ENCODE measurements at regions not wholly inside any gene's neighbourhood (a gene's known extent, or its start where the extent isn't known, plus 50 kb on each side); places are given as distances from the start of the nearest gene placed in this dataset.

- ChIA-PET CTCF (no interaction called here), POLR2A (interaction anchor here (0.6 to 1.3 kb wide), 3 partner anchors 15 to 145 kb away, joined by 3 to 4 read pairs (median 4); no protein-coding TSS in a partner anchor)
- no peaks in the 10 kb centered on the region for H3K36me3 ChIP-seq (ENCODE audit: insufficient read depth, low read length)
- H3K4me1 Mint-ChIP-seq (ENCODE audit: low read depth), result no peaks in the 10 kb centered on the region
- no peaks in the 10 kb centered on the region for H3K4me1 ChIP-seq (ENCODE audit: insufficient read depth, low read length)
- no peaks in the 10 kb centered on the region for H3K9me3 Mint-ChIP-seq
- no peaks in the 10 kb centered on the region for H3K27me3 ChIP-seq (ENCODE audit: control insufficient read depth in 1 of 2, insufficient read depth in 2 of 2, low read length in 2 of 2)
- TF ChIP-seq, protein P1, sequence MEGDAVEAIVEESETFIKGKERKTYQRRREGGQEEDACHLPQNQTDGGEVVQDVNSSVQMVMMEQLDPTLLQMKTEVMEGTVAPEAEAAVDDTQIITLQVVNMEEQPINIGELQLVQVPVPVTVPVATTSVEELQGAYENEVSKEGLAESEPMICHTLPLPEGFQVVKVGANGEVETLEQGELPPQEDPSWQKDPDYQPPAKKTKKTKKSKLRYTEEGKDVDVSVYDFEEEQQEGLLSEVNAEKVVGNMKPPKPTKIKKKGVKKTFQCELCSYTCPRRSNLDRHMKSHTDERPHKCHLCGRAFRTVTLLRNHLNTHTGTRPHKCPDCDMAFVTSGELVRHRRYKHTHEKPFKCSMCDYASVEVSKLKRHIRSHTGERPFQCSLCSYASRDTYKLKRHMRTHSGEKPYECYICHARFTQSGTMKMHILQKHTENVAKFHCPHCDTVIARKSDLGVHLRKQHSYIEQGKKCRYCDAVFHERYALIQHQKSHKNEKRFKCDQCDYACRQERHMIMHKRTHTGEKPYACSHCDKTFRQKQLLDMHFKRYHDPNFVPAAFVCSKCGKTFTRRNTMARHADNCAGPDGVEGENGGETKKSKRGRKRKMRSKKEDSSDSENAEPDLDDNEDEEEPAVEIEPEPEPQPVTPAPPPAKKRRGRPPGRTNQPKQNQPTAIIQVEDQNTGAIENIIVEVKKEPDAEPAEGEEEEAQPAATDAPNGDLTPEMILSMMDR (IDR thresholded peaks at IDR 0.05), result no peak
- no peak overlapping the region for H3K27ac Mint-ChIP-seq
- ATAC-seq (ENCODE audit: poor library complexity) (no peak), DNase-seq (no peak)
- no peaks in the 10 kb centered on the region for H3K27me3 Mint-ChIP-seq
- H3K4me3 Mint-ChIP-seq, result no peak overlapping the region
- no peak overlapping the region for H3K27ac ChIP-seq (ENCODE audit: low read depth in 1 of 2, low read length in 2 of 2)
- no peaks in the 10 kb centered on the region for H3K36me3 Mint-ChIP-seq (ENCODE audit: low read depth)
- H3K9me3 ChIP-seq (ENCODE audit: control insufficient read depth in 1 of 2, insufficient read depth in 1 of 2, low read length in 2 of 2), result no peaks in the 10 kb centered on the region
- no peak overlapping the region for H3K4me3 ChIP-seq (ENCODE audit: low read length)
- intact Hi-C loops (cut with DNase I, micrococcal nuclease), result no loop called here
Observed at GRCh38 chr12:68510397-68510796, 100.3 kb upstream of the RAP1B start.

- ATAC-seq (ENCODE audit: poor library complexity) (no peak), DNase-seq (no peak)
- Mint-ChIP-seq H3K27me3 (no peaks in the 10 kb centered on the region), H3K36me3 (ENCODE audit: low read depth) (no peaks in the 10 kb centered on the region), H3K4me3 (no peak overlapping the region), H3K4me1 (ENCODE audit: low read depth) (no peaks in the 10 kb centered on the region), H3K27ac (no peak overlapping the region), H3K9me3 (no peaks in the 10 kb centered on the region)
- intact Hi-C loops (cut with DNase I, micrococcal nuclease), result no loop called here
- TF ChIP-seq, protein P1 (IDR thresholded peaks at IDR 0.05), result no peak
- Histone ChIP-seq H3K9me3 (ENCODE audit: control insufficient read depth in 1 of 2, insufficient read depth in 1 of 2, low read length in 2 of 2) (no peaks in the 10 kb centered on the region), H3K4me3 (ENCODE audit: low read length) (no peak overlapping the region), H3K36me3 (ENCODE audit: insufficient read depth, low read length) (no peaks in the 10 kb centered on the region), H3K27ac (ENCODE audit: low read depth in 1 of 2, low read length in 2 of 2) (no peak overlapping the region), H3K27me3 (ENCODE audit: control insufficient read depth in 1 of 2, insufficient read depth in 2 of 2, low read length in 2 of 2) (no peaks in the 10 kb centered on the region), H3K4me1 (ENCODE audit: insufficient read depth, low read length) (no peaks in the 10 kb centered on the region)
- CTCF ChIA-PET, result no interaction called here
- POLR2A ChIA-PET, result no interaction called here
Observed at GRCh38 chr12:68514807-68515411, 95.8 kb upstream of the RAP1B start.

DNA sequence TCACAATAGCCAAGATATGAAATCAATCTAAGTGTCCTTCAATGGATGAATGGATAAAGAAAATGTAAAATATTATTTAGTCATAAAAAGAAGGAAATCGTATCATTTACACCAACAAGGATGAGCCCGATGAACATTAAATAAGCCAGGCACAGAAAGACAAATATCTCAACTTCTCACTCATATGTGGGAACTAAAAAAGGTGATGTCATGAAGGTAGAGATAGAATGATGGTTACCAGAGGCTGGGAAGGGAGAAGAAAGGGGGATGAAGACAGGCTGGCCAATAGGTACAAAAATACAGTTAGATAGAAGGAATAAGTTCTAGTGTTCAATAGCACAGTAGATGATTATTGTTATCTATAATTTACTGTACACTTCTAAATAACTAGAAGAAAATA, 94.9 kb upstream of the RAP1B start:
- ATAC-seq (ENCODE audit: poor library complexity), result no peak
- no peaks in the 10 kb centered on the region for H3K4me1 Mint-ChIP-seq (ENCODE audit: low read depth)
- no peaks in the 10 kb centered on the region for H3K9me3 Mint-ChIP-seq
- no peaks in the 10 kb centered on the region for H3K36me3 Mint-ChIP-seq (ENCODE audit: low read depth)
- POLR2A ChIA-PET, result no interaction called here
- H3K27me3 Mint-ChIP-seq, result no peaks in the 10 kb centered on the region
- CTCF ChIA-PET, result no interaction called here
- Histone ChIP-seq H3K27ac (ENCODE audit: low read depth in 1 of 2, low read length in 2 of 2) (no peak overlapping the region), H3K4me1 (ENCODE audit: insufficient read depth, low read length) (no peaks in the 10 kb centered on the region), H3K9me3 (ENCODE audit: control insufficient read depth in 1 of 2, insufficient read depth in 1 of 2, low read length in 2 of 2) (no peaks in the 10 kb centered on the region), H3K27me3 (ENCODE audit: control insufficient read depth in 1 of 2, insufficient read depth in 2 of 2, low read length in 2 of 2) (no peaks in the 10 kb centered on the region), H3K4me3 (ENCODE audit: low read length) (no peak overlapping the region), H3K36me3 (ENCODE audit: insufficient read depth, low read length) (no peaks in the 10 kb centered on the region)
- no peak overlapping the region for H3K4me3 Mint-ChIP-seq
- intact Hi-C loops (cut with DNase I, micrococcal nuclease), result no loop called here
- no peak overlapping the region for H3K27ac Mint-ChIP-seq
- TF ChIP-seq, protein P1 (IDR thresholded peaks at IDR 0.05), result no peak
- DNase-seq, result no peak

All from CD4-positive, alpha-beta T cell (primary cell).